C4-2B (cell line): ENCODE measurements at regions not wholly inside any gene's neighbourhood (a gene's known extent, or its start where the extent isn't known, plus 50 kb on each side); places are given as distances from the start of the nearest gene placed in this dataset.

Experiments
- H3K27ac ChIP-seq: fragments of 450-650 bp; 2 replicates; pipeline ENCODE4 v1.5.1; 2017
- ZFX ChIP-seq: fragments of 450-650 bp; IDR thresholded peaks from 2 replicates; pipeline ENCODE4 v1.6.1; 2017
- TF ChIP-seq, protein P1 (sequence below): fragments of 450-650 bp; conservative IDR thresholded peaks from 2 replicates; pipeline ENCODE4 v1.5.1; 2017; ENCODE audit warnings: mild to moderate bottlenecking

GRCh38 chr5:56683733-56684132 lies 131.6 kb upstream of the MAP3K1 start:
- no peak for TF ChIP-seq ZFX
- TF ChIP-seq, protein P1, sequence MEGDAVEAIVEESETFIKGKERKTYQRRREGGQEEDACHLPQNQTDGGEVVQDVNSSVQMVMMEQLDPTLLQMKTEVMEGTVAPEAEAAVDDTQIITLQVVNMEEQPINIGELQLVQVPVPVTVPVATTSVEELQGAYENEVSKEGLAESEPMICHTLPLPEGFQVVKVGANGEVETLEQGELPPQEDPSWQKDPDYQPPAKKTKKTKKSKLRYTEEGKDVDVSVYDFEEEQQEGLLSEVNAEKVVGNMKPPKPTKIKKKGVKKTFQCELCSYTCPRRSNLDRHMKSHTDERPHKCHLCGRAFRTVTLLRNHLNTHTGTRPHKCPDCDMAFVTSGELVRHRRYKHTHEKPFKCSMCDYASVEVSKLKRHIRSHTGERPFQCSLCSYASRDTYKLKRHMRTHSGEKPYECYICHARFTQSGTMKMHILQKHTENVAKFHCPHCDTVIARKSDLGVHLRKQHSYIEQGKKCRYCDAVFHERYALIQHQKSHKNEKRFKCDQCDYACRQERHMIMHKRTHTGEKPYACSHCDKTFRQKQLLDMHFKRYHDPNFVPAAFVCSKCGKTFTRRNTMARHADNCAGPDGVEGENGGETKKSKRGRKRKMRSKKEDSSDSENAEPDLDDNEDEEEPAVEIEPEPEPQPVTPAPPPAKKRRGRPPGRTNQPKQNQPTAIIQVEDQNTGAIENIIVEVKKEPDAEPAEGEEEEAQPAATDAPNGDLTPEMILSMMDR, result no peak
- no peak overlapping the region for H3K27ac ChIP-seq

DNA sequence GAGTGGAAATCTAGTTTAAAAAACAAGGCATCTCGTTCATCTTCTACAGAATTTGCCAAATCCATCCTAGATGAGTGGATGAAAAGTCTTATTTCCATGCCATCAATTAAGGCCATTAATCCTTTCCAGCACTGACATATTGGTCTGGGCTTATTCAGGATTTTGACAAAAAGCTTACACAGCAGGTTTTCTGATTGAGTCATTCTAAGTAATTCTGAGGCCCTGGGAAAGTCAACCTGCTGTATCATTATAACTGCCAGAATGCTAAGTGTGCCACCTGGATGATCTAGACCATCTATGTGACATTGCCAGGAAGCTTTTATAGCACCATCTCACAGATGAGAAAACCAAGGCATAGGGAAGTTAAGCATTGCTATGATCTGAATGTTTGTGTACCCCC lies 132.1 kb upstream of the MAP3K1 start:
- TF ChIP-seq ZFX, result no peak
- TF ChIP-seq, protein P1, result no peak
- H3K27ac ChIP-seq, result no peak overlapping the region

DNA sequence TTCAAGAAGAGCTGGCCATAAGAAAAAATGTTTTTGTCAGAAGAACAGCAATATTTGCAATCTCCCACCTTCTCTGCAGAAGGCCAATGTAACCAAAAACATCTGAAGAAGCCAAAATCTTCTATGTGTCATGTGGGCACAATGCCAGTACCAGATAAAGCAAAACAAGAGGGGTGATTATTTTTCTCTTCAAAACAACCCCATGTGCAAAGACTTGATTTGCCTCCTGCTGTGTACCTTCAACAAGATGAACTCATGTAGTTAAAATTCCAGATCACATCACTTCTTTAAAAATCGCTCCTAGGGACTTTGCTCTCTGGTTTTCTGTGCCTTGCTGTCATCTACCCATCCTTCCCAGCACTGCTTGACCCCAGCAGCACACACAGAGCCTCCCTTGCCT lies 134.0 kb upstream of the MAP3K1 start:
- H3K27ac ChIP-seq, result no peak overlapping the region

DNA sequence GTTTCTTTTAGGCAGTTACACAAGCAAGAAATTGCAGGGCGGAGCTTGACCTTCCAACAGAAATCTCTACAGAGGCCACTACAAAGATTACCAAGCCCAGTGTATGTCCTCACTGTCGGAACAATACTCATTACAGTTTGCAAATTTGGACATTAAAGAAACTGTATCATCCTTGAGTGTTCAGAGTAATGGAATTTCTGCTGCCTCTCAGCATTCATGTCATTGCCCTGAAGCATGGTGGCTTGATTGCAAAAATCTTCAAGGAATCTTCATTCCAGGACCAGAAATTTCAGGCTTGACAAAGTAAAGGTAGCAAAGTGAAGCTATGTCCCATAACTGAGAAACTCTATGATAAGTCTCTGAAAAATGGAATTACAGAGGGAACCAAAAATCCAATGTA lies 134.6 kb upstream of the MAP3K1 start:
- TF ChIP-seq, protein P1, result no peak
- no peak for TF ChIP-seq ZFX
- H3K27ac ChIP-seq, result no peak overlapping the region

More for the DNA sequence above, 134.0 kb upstream of the MAP3K1 start:
- TF ChIP-seq ZFX, result no peak
- TF ChIP-seq, protein P1, result no peak

- TF ChIP-seq ZFX, result no peak
- TF ChIP-seq, protein P1, result no peak
- no peak overlapping the region for H3K27ac ChIP-seq
Observed at GRCh38 chr5:56677690-56678305, 137.6 kb upstream of the MAP3K1 start.

DNA sequence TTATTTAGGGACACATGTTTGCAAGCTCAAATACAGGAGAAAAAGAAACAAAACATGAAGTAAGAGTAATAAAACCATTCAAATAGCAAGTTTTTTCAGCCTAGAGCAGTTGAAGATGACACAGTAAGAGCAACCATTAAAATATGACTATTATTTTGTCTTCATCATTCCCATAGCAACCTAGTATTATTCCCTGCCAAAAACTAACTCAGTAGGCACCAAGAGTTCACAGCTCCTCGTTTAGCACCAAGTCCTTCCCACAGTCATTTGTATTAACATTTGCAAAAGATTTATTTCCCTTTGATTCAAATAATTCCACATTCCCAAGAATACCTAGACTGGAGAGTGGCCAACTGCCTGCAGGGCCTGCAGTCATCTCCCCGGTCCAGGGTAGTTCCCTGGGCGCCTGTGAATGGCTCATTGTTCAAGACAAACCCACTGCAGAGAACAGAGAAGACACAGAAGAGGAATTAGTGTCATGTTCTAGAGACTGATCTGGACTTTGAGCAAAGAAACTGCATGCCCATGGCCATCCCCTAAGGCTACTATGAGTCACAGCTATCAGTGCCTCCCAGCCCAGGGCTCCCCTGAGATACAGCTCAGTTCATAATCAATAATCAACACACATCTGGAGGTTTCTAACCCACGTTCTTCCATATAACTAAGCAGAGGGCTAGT lies 139.1 kb upstream of the MAP3K1 start:
- H3K27ac ChIP-seq, result no peak overlapping the region
- TF ChIP-seq ZFX, result no peak
- TF ChIP-seq, protein P1, result no peak

GRCh38 chr5:56674441-56674840 lies 140.9 kb upstream of the MAP3K1 start:
- H3K27ac ChIP-seq, result no peak overlapping the region
- TF ChIP-seq, protein P1, result no peak
- TF ChIP-seq ZFX, result no peak
